Tibial artery (tissue), 4 donors: ENCODE measurements at regions not wholly inside any gene's neighbourhood (a gene's known extent, or its start where the extent isn't known, plus 50 kb on each side); places are given as distances from the start of the nearest gene placed in this dataset.

Experiments
- DNase-seq, 2 donors: peaks; one replicate each; pipeline ENCODE4 v3.0.0-alpha.2; 2019
- H3K27ac ChIP-seq, 2 donors: fragments of 200-600 bp; sonication (generic) in 1 of 2; 1 replicate in 1 of 2; 2 replicates in 1 of 2; pipeline ENCODE4 v1.5.1; 2018 to 2019; ENCODE audit warnings: mild to moderate bottlenecking in 1 of 2
- H3K27me3 ChIP-seq, 2 donors: fragments of 200-600 bp; sonication (generic) in 1 of 2; one replicate each; pipeline versions ENCODE4 v1.5.1 to v1.6.0; 2016 to 2019
- H3K36me3 ChIP-seq, 3 donors: fragments of 200-600 bp; sonication (generic) in 2 of 3; one replicate each; pipeline ENCODE4 v1.5.1; 2016 to 2019; ENCODE audit warnings: mild to moderate bottlenecking in 2 of 3
- H3K4me1 ChIP-seq, 4 donors: fragments of 200-600 bp; sonication (generic) in 2 of 4; 1 replicate in 3 of 4; 2 replicates in 1 of 4; pipeline ENCODE4 v1.5.1; 2016 to 2019
- H3K4me3 ChIP-seq, 2 donors: fragments of 200-600 bp; sonication (generic) in 1 of 2; 1 replicate in 1 of 2; 2 replicates in 1 of 2; pipeline ENCODE4 v1.5.1; 2018 to 2019; ENCODE audit warnings: mild to moderate bottlenecking in 2 of 2
- H3K9me3 ChIP-seq, 3 donors: fragments of 200-600 bp; sonication (generic) in 1 of 3; one replicate each; pipeline ENCODE4 v1.5.1; 2016 to 2019
- intact Hi-C: fragments of 100-400 bp; cut with DNase I; formaldehyde crosslinking; loops from one replicate; pipeline ENCODE4 v1.15.0; 2023; ENCODE audit warnings: low total_unique reads
- TF ChIP-seq, protein P1 (sequence below), 2 experiments: fragments of 200-600 bp in 1 of 2; fragments of 450-650 bp in 1 of 2; IDR thresholded peaks; one replicate each; pipeline ENCODE4 v1.5.1; 2017 to 2019; ENCODE audit warnings: antibody characterized with exemption in 2 of 2, mild to moderate bottlenecking in 1 of 2, moderate library complexity in 1 of 2

DNA sequence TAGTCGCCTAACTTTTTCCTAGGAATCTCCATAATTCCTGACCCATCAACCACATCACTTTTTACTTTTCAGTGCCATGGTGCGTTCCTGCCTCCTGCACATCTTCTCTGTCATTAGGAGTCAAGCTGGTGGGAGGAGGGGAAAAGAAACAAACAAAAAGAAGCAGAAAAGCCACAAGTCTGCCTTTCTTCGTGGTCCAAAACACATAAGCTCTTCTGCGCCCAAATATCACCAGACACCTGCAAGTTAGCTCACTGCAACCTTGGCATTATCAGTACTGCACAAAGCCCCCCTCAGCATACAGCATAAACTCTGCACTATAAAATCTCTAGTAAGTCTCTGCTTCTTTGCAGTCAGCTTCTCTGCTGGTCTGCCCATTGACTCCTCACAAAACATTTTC lies 295.3 kb downstream of the HS3ST3B1 start:
- H3K27me3 ChIP-seq = no peaks in the 10 kb centered on the region
- intact Hi-C loops = no loop called here
- no peaks in the 10 kb centered on the region for H3K4me1 ChIP-seq
- no peak overlapping the region for H3K4me3 ChIP-seq
- TF ChIP-seq, protein P1, sequence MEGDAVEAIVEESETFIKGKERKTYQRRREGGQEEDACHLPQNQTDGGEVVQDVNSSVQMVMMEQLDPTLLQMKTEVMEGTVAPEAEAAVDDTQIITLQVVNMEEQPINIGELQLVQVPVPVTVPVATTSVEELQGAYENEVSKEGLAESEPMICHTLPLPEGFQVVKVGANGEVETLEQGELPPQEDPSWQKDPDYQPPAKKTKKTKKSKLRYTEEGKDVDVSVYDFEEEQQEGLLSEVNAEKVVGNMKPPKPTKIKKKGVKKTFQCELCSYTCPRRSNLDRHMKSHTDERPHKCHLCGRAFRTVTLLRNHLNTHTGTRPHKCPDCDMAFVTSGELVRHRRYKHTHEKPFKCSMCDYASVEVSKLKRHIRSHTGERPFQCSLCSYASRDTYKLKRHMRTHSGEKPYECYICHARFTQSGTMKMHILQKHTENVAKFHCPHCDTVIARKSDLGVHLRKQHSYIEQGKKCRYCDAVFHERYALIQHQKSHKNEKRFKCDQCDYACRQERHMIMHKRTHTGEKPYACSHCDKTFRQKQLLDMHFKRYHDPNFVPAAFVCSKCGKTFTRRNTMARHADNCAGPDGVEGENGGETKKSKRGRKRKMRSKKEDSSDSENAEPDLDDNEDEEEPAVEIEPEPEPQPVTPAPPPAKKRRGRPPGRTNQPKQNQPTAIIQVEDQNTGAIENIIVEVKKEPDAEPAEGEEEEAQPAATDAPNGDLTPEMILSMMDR (IDR thresholded peaks at IDR 0.05) = no peak
- H3K36me3 ChIP-seq = no peaks in the 10 kb centered on the region
- no peak overlapping the region for H3K27ac ChIP-seq
- H3K9me3 ChIP-seq = no peaks in the 10 kb centered on the region
- no peak for DNase-seq

DNA sequence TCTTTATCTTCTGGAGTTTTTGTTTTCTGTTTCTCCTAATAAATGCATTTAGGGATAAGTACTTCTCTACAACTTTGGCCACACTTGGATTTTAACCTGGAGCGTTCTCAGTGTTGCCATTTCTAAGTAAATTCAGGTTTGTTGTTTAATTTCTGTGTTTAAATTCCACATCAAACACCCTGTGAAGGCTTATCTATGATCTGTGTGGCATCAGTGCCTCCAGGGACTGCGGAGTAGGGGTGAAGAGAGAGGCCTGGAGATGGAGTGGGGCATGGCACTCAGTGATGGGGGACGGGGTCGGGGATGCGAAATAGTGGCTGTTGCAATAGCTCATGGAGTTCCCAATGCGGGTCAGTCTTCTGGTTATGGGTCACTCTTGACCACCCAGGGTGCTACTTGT lies 294.8 kb downstream of the HS3ST3B1 start:
- Histone ChIP-seq H3K9me3 (no peaks in the 10 kb centered on the region), H3K36me3 (no peaks in the 10 kb centered on the region), H3K4me1 (no peaks in the 10 kb centered on the region), H3K4me3 (no peak overlapping the region), H3K27ac (no peak overlapping the region), H3K27me3 (no peaks in the 10 kb centered on the region)
- intact Hi-C loops = no loop called here
- TF ChIP-seq, protein P1 (IDR thresholded peaks at IDR 0.05) = no peak
- no peak for DNase-seq

DNA sequence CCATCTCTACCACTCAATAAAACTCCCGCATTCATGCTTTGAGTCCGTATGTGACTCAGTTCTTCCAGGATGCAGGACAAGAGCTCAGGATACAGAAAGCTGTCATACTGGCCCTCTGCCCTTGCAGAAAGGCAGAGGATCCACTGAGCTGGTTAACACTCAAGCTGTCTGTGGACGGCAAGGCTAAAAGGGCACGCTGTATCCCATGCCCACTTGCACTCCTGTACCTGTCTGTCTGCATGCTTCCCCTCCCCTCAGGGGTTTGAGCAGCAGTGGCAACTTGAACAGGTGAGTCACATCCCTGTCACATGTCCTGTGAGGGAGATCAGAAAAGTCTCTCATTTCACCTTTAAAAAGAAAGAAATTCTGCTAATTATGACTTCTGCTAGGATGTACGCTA lies 293.8 kb downstream of the HS3ST3B1 start:
- Histone ChIP-seq H3K36me3 (no peaks in the 10 kb centered on the region), H3K27me3 (no peaks in the 10 kb centered on the region), H3K4me1 (no peaks in the 10 kb centered on the region), H3K4me3 (no peak overlapping the region), H3K27ac (no peak overlapping the region), H3K9me3 (no peaks in the 10 kb centered on the region)
- intact Hi-C loops = no loop called here
- TF ChIP-seq, protein P1 (IDR thresholded peaks at IDR 0.05) = no peak
- DNase-seq = no peak

DNA sequence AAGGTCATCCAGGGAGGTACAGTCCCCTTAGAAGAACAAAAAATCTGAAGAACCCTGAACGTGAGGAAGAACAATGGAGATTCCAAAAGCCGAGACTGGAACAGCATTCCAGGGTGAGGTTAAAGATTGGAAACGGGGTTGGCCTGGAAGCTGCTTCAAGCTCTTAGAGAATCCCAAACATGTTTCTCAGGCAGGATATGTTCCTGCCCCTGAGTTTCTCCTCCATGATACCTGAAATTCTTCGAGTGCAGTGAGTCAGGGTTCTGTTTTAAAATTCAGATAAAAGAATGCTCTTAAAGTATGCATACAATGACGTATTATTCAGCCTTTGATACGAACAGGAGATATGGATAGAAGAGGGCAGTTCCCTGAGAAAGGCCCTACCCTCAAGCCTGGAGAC lies 293.1 kb downstream of the HS3ST3B1 start:
- intact Hi-C loops = no loop called here

DNA sequence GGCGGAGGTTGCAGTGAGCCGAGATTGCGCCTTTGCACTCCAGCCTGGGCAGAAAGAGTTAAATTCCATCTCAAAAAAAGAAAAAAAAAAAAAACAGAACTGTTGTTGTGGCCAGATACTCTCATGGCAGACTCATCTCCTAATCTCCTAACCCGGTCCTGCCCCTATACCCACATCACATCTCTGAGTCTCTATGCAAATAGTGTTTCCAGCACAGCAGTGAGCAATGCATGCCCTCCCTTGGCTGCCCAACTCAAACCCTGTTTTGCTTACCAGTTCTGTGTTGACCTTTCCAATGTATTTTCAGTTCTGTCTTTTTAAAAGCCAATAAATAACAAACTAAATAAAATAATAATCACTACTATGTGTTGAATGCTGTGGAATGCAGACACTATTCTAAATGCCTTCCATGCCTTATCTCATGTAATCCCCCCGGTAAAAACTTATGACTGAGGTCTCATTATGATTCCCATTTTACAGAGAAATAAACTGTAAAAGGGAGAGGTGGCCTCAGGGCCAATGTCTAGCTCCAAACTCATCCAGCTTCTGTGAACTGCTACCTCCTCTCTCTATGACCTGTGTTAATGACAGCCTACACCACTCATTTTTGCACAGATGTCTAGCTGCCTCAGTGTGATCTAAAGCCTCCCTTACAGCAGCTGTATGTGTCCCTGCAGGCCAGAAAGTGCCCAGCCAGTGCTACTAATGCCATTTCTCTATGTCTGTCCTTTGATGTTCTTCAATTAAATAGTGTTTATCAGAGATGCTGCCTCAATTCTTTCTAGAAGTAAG lies 289.8 kb downstream of the HS3ST3B1 start:
- DNase-seq = no peak
- intact Hi-C loops = no loop called here
- Histone ChIP-seq H3K36me3 (no peaks in the 10 kb centered on the region), H3K4me1 (no peaks in the 10 kb centered on the region), H3K27me3 (no peaks in the 10 kb centered on the region), H3K27ac (no peak overlapping the region), H3K4me3 (no peak overlapping the region), H3K9me3 (no peaks in the 10 kb centered on the region)
- TF ChIP-seq, protein P1 (IDR thresholded peaks at IDR 0.05) = no peak

More for the DNA sequence above, 293.1 kb downstream of the HS3ST3B1 start:
- H3K4me3 ChIP-seq = no peak overlapping the region
- no peaks in the 10 kb centered on the region for H3K9me3 ChIP-seq
- H3K4me1 ChIP-seq = no peaks in the 10 kb centered on the region
- no peak for DNase-seq
- no peak overlapping the region for H3K27ac ChIP-seq
- TF ChIP-seq, protein P1 (IDR thresholded peaks at IDR 0.05) = no peak
- no peaks in the 10 kb centered on the region for H3K36me3 ChIP-seq
- H3K27me3 ChIP-seq = no peaks in the 10 kb centered on the region
